HepG2 (cell line): ENCODE measurements at regions not wholly inside any gene's neighbourhood (a gene's known extent, or its start where the extent isn't known, plus 50 kb on each side); places are given as distances from the start of the nearest gene placed in this dataset.

ENCODE experiments used
- ATAC-seq: fragments of 200-7000 bp; cut with Tn5 transposase; 3 replicates; pipeline ENCODE4 v1.9.1; 2020; ENCODE audit warnings: mild to moderate bottlenecking, moderate library complexity
- BruUV-seq: library from RNA; stranded (reverse); fragments of 400-500 nt; replicated peaks from 2 replicates; lab custom pipeline; 2021; lab: Mats Ljungman, UMichigan
- CTCF ChIA-PET: fragments of 300-600 bp; formaldehyde crosslinking; extraction: SDS; loops from one replicate; lab custom pipeline; 2021; ENCODE audit warnings: low total read pairs, inconsistent platforms, low intra/inter-chr PET ratio; lab: Yijun Ruan, JAX
- POLR2A ChIA-PET: fragments of 350-600 bp; sonication (Branson Sonifier 250); formaldehyde crosslinking; loops from one replicate; lab custom pipeline; 2020; ENCODE audit warnings: antibody characterized with exemption, inconsistent platforms; lab: Yijun Ruan, JAX
- DNase-seq: peaks from one replicate; pipeline ENCODE4 v3.0.0-alpha.2; 2015; ENCODE audit warnings: low spot score
- FAIRE-seq: peaks from 3 replicates; lab custom pipeline; 2011; peaks lifted over from hg19 to GRCh38; lab: Jason Lieb, UNC
- H2AFZ ChIP-seq: one replicate; pipeline ENCODE4 v1.6.1; 2011; ENCODE audit warnings: low read length, inconsistent platforms
- H3K27ac ChIP-seq: fragments of 300-600 bp; 3 replicates; pipeline ENCODE4 v1.8.0; 2011; ENCODE audit warnings: mixed run types, mild to moderate bottlenecking, mixed read lengths, low read length, inconsistent platforms; ENCODE audit not compliant: insufficient read depth; ENCODE audit errors: extremely low read length
- H3K27me3 ChIP-seq, 2 experiments: fragments of 200-600 bp in 1 of 2; 2 replicates in 1 of 2; 3 replicates in 1 of 2; pipeline versions ENCODE4 v1.6.0 to v1.8.0; 2011; ENCODE audit warnings: low read length in 2 of 2, mild to moderate bottlenecking in 2 of 2, moderate library complexity in 2 of 2, inconsistent platforms in 1 of 2; ENCODE audit not compliant: insufficient read depth in 2 of 2, control insufficient read depth in 1 of 2
- H3K36me3 ChIP-seq, 2 experiments: fragments of 200-600 bp in 1 of 2; replicated peaks in 1 of 2; 2 replicates in 1 of 2; 3 replicates in 1 of 2; pipeline versions ENCODE4 v1.5.1 to v1.8.0; 2011; ENCODE audit warnings: low read length in 2 of 2, inconsistent platforms in 1 of 2; ENCODE audit not compliant: insufficient read depth in 2 of 2, control insufficient read depth in 1 of 2
- H3K4me1 ChIP-seq: 2 replicates; pipeline ENCODE4 v1.5.1; 2012; ENCODE audit warnings: low read length, inconsistent platforms; ENCODE audit not compliant: insufficient read depth
- H3K4me2 ChIP-seq: 2 replicates; pipeline ENCODE4 v1.6.0; 2011; ENCODE audit warnings: low read depth, low read length, inconsistent platforms
- H3K4me3 ChIP-seq, 3 experiments: fragments of 200-600 bp in 1 of 3; sonication (generic), shearing (Covaris generic) in 1 of 3; replicated peaks in 1 of 3; 2 replicates each; pipeline ENCODE4 v1.5.1; 2011 to 2016; ENCODE audit warnings: low read length in 3 of 3, inconsistent platforms in 2 of 3, low read depth in 2 of 3, mild to moderate bottlenecking in 2 of 3, control low read depth in 1 of 3, mixed read lengths in 1 of 3; ENCODE audit not compliant: insufficient read depth in 1 of 3
- H3K79me2 ChIP-seq: one replicate; pipeline ENCODE4 v1.6.1; 2011; ENCODE audit warnings: low read length, inconsistent platforms; ENCODE audit not compliant: insufficient read depth
- H3K9ac ChIP-seq: 2 replicates; pipeline ENCODE4 v1.6.0; 2011; ENCODE audit warnings: mild to moderate bottlenecking, low read depth, low read length, inconsistent platforms; ENCODE audit not compliant: insufficient read depth
- H3K9me3 ChIP-seq: 2 replicates; pipeline ENCODE4 v1.5.1; 2012; ENCODE audit warnings: mild to moderate bottlenecking, low read length
- H4K20me1 ChIP-seq: 2 replicates; pipeline ENCODE4 v1.6.0; 2011; ENCODE audit warnings: inconsistent platforms, mild to moderate bottlenecking, low read length, moderate library complexity; ENCODE audit not compliant: insufficient read depth
- AGO1 ChIP-seq: fragments of 200-400 bp; formaldehyde crosslinking; IDR thresholded peaks from 2 replicates; pipeline ENCODE4 v1.6.1; 2017; ENCODE audit warnings: mild to moderate bottlenecking, low read depth, low read length, moderate library complexity; ENCODE audit not compliant: poor library complexity, severe bottlenecking
- ATRX ChIP-seq: sonication (generic); formaldehyde crosslinking; IDR thresholded peaks from 2 replicates; pipeline ENCODE4 v1.4.0; 2020; ENCODE audit warnings: missing genetic modification reagents, borderline replicate concordance
- CEBPB ChIP-seq: IDR thresholded peaks from 2 replicates; pipeline ENCODE4 v1.6.1; 2011; ENCODE audit warnings: low read depth, low read length, improper control_type of control experiment, borderline replicate concordance
- HDAC1 ChIP-seq: sonication (generic); formaldehyde crosslinking; IDR thresholded peaks from 2 replicates; pipeline ENCODE4 v1.5.1; 2020; ENCODE audit warnings: mild to moderate bottlenecking, missing genetic modification reagents
- HIVEP1 ChIP-seq: sonication (generic); formaldehyde crosslinking; IDR thresholded peaks from 2 replicates; pipeline ENCODE4 v1.4.0; 2020; ENCODE audit warnings: mild to moderate bottlenecking, missing genetic modification reagents
- ISX ChIP-seq: sonication (generic); formaldehyde crosslinking; conservative IDR thresholded peaks from 2 replicates; pipeline ENCODE4 v1.5.0; 2020; ENCODE audit warnings: missing genetic modification reagents
- NFIC ChIP-seq: IDR thresholded peaks from 2 replicates; pipeline ENCODE4 v1.6.1; 2012; ENCODE audit warnings: mild to moderate bottlenecking, low read length, inconsistent platforms
- PAWR ChIP-seq: sonication (generic); formaldehyde crosslinking; IDR thresholded peaks from 2 replicates; pipeline ENCODE4 v1.4.0; 2020; ENCODE audit warnings: missing genetic modification reagents, mild to moderate bottlenecking, borderline replicate concordance
- PPARG ChIP-seq: conservative IDR thresholded peaks from 2 replicates; pipeline ENCODE4 v1.6.1; 2016; ENCODE audit warnings: missing biosample characterization, missing genetic modification reagents
- RAD51 ChIP-seq: fragments of 450-650 bp; IDR thresholded peaks from 2 replicates; pipeline ENCODE4 v1.6.1; 2016; ENCODE audit warnings: borderline replicate concordance
- SP5 ChIP-seq: IDR thresholded peaks from 2 replicates; pipeline ENCODE4 v1.6.1; 2016; ENCODE audit warnings: low read depth, borderline replicate concordance
- SRSF1 ChIP-seq: fragments of 200-400 bp; formaldehyde crosslinking; optimal IDR thresholded peaks from 2 replicates; pipeline ENCODE3; 2017; ENCODE audit warnings: mild to moderate bottlenecking, low read depth, low read length, moderate library complexity
- TEF ChIP-seq: sonication (generic); formaldehyde crosslinking; IDR thresholded peaks from 2 replicates; pipeline ENCODE4 v1.5.0; 2020; ENCODE audit warnings: missing genetic modification reagents
- XBP1 ChIP-seq: sonication (generic); formaldehyde crosslinking; IDR thresholded peaks from 2 replicates; pipeline ENCODE4 v1.5.0; 2020; ENCODE audit warnings: missing genetic modification reagents
- ZNF432 ChIP-seq: sonication (generic); formaldehyde crosslinking; IDR thresholded peaks from 2 replicates; pipeline ENCODE4 v1.5.0; 2020; ENCODE audit warnings: missing genetic modification reagents, mild to moderate bottlenecking, borderline replicate concordance
- ZNF44 ChIP-seq: sonication (generic); formaldehyde crosslinking; IDR thresholded peaks from 2 replicates; pipeline ENCODE4 v1.5.1; 2020; ENCODE audit warnings: mild to moderate bottlenecking, missing genetic modification reagents
- ZNF550 ChIP-seq: sonication (generic); formaldehyde crosslinking; IDR thresholded peaks from 2 replicates; pipeline ENCODE4 v1.4.0; 2020; ENCODE audit warnings: mild to moderate bottlenecking, missing genetic modification reagents, borderline replicate concordance
- WGBS: methylation state at CpG from one replicate; pipeline ENCODE4 v1.1.6; 2017; ENCODE audit warnings: low lambda C conversion rate; 5-methylcytosine and 5-hydroxymethylcytosine counted together
- in situ Hi-C: cut with HindIII; loops from 2 replicates; pipeline ENCODE4 v1.10.0; 2017; ENCODE audit warnings: low pct_unique_long_range_greater_than_20kb; ENCODE audit not compliant: extremely low pct_ligation_motif_present
- intact Hi-C: fragments of 100-400 bp; cut with micrococcal nuclease; formaldehyde crosslinking; loops from one replicate; pipeline ENCODE4 v1.10.0; 2022; ENCODE audit not compliant: unreplicated experiment
- TF ChIP-seq, protein P1 (sequence below): sonication (generic); formaldehyde crosslinking; IDR thresholded peaks from 2 replicates; pipeline ENCODE4 v1.5.1; 2020; ENCODE audit warnings: mild to moderate bottlenecking, missing genetic modification reagents, moderate library complexity
- TF ChIP-seq, protein P2 (sequence below): sonication (generic); formaldehyde crosslinking; IDR thresholded peaks from 2 replicates; pipeline ENCODE4 v1.4.0; 2020; ENCODE audit warnings: missing genetic modification reagents

DNA sequence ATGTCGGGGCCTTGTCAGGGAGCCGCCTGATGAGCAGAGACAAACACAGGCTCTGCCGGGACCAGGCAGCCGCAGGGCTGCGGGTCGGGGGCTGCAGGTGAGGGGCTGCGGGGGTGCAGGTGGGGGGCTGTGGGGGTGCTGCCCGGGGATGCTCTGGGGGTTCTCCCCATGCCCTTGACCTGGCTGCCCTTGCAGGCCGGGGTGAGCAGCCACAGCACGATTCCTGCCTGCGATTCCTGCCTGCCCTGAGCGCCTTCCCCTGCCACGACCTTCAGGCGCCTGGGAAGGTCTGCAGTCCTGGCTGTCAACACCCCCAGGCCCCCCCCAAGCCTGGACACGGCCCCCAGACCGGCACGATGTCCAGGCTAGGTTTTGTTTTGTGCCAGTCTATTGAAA is 106.3 kb downstream of the FAM53A start:
- intact Hi-C loops, result no loop called here
- CTCF ChIA-PET, result no interaction called here
- in situ Hi-C loops, result no loop called here
- POLR2A ChIA-PET, result no interaction called here
- Histone ChIP-seq H3K9me3 (no peaks in the 10 kb centered on the region), H4K20me1 (no peaks in the 10 kb centered on the region), H2AFZ (no peak overlapping the region), H3K27me3 (peaks cover 15 to 53% of the 10 kb centered on the region in 2 experiments; a peak in 4 of 5 replicates), H3K9ac (no peak overlapping the region), H3K36me3 (no peaks in the 10 kb centered on the region), H3K4me1 (peaks cover 7% of the 10 kb centered on the region; the same call in 1 of the 2 replicates), H3K4me3 (no peak overlapping the region), H3K4me2 (no peak overlapping the region), H3K79me2 (no peaks in the 10 kb centered on the region), H3K27ac (no peak overlapping the region)
- BruUV-seq, result no TSS peak
- no peak for ATAC-seq
- FAIRE-seq, result no peak
- 6% methylated on average over 4 of the region's 17 CpGs for WGBS
- TF ChIP-seq RAD51 (no peak), CEBPB (no peak), SP5 (CRISPR knock-in tag) (no peak), SRSF1 (no peak), ZNF44 (CRISPR knock-in tag) (no peak), PPARG (CRISPR knock-in tag) (no peak), HIVEP1 (CRISPR knock-in tag) (no peak), PAWR (CRISPR knock-in tag) (no peak), XBP1 (CRISPR knock-in tag) (no peak), TEF (CRISPR knock-in tag) (no peak), ATRX (CRISPR knock-in tag) (no peak), ISX (no peak), HDAC1 (CRISPR knock-in tag) (no peak), ZNF550 (CRISPR knock-in tag) (no peak), AGO1 (no peak), ZNF432 (CRISPR knock-in tag) (no peak), NFIC (no peak)
- TF ChIP-seq, protein P1, sequence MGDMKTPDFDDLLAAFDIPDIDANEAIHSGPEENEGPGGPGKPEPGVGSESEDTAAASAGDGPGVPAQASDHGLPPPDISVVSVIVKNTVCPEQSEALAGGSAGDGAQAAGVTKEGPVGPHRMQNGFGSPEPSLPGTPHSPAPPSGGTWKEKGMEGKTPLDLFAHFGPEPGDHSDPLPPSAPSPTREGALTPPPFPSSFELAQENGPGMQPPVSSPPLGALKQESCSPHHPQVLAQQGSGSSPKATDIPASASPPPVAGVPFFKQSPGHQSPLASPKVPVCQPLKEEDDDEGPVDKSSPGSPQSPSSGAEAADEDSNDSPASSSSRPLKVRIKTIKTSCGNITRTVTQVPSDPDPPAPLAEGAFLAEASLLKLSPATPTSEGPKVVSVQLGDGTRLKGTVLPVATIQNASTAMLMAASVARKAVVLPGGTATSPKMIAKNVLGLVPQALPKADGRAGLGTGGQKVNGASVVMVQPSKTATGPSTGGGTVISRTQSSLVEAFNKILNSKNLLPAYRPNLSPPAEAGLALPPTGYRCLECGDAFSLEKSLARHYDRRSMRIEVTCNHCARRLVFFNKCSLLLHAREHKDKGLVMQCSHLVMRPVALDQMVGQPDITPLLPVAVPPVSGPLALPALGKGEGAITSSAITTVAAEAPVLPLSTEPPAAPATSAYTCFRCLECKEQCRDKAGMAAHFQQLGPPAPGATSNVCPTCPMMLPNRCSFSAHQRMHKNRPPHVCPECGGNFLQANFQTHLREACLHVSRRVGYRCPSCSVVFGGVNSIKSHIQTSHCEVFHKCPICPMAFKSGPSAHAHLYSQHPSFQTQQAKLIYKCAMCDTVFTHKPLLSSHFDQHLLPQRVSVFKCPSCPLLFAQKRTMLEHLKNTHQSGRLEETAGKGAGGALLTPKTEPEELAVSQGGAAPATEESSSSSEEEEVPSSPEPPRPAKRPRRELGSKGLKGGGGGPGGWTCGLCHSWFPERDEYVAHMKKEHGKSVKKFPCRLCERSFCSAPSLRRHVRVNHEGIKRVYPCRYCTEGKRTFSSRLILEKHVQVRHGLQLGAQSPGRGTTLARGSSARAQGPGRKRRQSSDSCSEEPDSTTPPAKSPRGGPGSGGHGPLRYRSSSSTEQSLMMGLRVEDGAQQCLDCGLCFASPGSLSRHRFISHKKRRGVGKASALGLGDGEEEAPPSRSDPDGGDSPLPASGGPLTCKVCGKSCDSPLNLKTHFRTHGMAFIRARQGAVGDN (CRISPR knock-in tag), result no peak
- TF ChIP-seq, protein P2, sequence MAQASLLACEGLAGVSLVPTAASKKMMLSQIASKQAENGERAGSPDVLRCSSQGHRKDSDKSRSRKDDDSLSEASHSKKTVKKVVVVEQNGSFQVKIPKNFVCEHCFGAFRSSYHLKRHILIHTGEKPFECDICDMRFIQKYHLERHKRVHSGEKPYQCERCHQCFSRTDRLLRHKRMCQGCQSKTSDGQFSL (CRISPR knock-in tag), result no peak
- no peak for DNase-seq
